Osteoblast (primary cell): ENCODE measurements at regions not wholly inside any gene's neighbourhood (a gene's known extent, or its start where the extent isn't known, plus 50 kb on each side); places are given as distances from the start of the nearest gene placed in this dataset.

Experiments used
- DNase-seq: peaks from one replicate; pipeline ENCODE4 v3.0.0; 2011; ENCODE audit warnings: low spot score, mixed read lengths; ENCODE audit not compliant: insufficient read length; ENCODE audit errors: missing footprints
- H2AFZ ChIP-seq: 2 replicates; pipeline ENCODE4 v1.6.0; 2011; ENCODE audit warnings: mild to moderate bottlenecking, low read length
- H3K27ac ChIP-seq: 2 replicates; pipeline ENCODE4 v1.5.1; 2011; ENCODE audit warnings: mild to moderate bottlenecking, low read depth, low read length, moderate library complexity
- H3K27me3 ChIP-seq: 2 replicates; pipeline ENCODE4 v1.6.0; 2012; ENCODE audit warnings: mild to moderate bottlenecking, control low read depth, inconsistent platforms, low read length, moderate library complexity; ENCODE audit not compliant: insufficient read depth
- H3K36me3 ChIP-seq: 2 replicates; pipeline ENCODE4 v1.5.1; 2011; ENCODE audit warnings: mild to moderate bottlenecking, low read length, control low read depth, moderate library complexity; ENCODE audit not compliant: insufficient read depth
- H3K4me1 ChIP-seq: 2 replicates; pipeline ENCODE4 v1.5.1; 2011; ENCODE audit warnings: mild to moderate bottlenecking, low read length, control low read depth, moderate library complexity; ENCODE audit not compliant: insufficient read depth
- H3K4me2 ChIP-seq: 2 replicates; pipeline ENCODE4 v1.6.0; 2011; ENCODE audit warnings: mild to moderate bottlenecking, low read length; ENCODE audit not compliant: insufficient read depth
- H3K4me3 ChIP-seq: fragments of 200-600 bp; sonication (generic); 3 replicates; pipeline ENCODE4 v1.5.1; 2012; ENCODE audit warnings: mild to moderate bottlenecking, low read length, inconsistent platforms; ENCODE audit not compliant: insufficient read depth
- H3K79me2 ChIP-seq: 2 replicates; pipeline ENCODE4 v1.6.0; 2012; ENCODE audit warnings: mild to moderate bottlenecking, low read length, control low read depth, inconsistent platforms; ENCODE audit not compliant: insufficient read depth
- H3K9me3 ChIP-seq: 2 replicates; pipeline ENCODE4 v1.5.1; 2011; ENCODE audit warnings: low read depth, low read length, control low read depth
- H4K20me1 ChIP-seq: 2 replicates; pipeline ENCODE4 v1.6.0; 2012; ENCODE audit warnings: mild to moderate bottlenecking, low read length, control low read depth; ENCODE audit not compliant: insufficient read depth
- TF ChIP-seq, protein P1 (sequence below): IDR thresholded peaks from 2 replicates; pipeline ENCODE4 v1.5.1; 2011; ENCODE audit warnings: mild to moderate bottlenecking, low read depth, low read length, moderate library complexity; ENCODE audit errors: extremely low read depth

- TF ChIP-seq, protein P1, sequence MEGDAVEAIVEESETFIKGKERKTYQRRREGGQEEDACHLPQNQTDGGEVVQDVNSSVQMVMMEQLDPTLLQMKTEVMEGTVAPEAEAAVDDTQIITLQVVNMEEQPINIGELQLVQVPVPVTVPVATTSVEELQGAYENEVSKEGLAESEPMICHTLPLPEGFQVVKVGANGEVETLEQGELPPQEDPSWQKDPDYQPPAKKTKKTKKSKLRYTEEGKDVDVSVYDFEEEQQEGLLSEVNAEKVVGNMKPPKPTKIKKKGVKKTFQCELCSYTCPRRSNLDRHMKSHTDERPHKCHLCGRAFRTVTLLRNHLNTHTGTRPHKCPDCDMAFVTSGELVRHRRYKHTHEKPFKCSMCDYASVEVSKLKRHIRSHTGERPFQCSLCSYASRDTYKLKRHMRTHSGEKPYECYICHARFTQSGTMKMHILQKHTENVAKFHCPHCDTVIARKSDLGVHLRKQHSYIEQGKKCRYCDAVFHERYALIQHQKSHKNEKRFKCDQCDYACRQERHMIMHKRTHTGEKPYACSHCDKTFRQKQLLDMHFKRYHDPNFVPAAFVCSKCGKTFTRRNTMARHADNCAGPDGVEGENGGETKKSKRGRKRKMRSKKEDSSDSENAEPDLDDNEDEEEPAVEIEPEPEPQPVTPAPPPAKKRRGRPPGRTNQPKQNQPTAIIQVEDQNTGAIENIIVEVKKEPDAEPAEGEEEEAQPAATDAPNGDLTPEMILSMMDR: no peak
- H3K4me3 ChIP-seq: no peak overlapping the region
- no peaks in the 10 kb centered on the region for H4K20me1 ChIP-seq
- no peak for DNase-seq
- H3K9me3 ChIP-seq: no peaks in the 10 kb centered on the region
- H3K79me2 ChIP-seq: no peaks in the 10 kb centered on the region
- no peak overlapping the region for H3K4me2 ChIP-seq
- no peaks in the 10 kb centered on the region for H3K36me3 ChIP-seq
- no peak overlapping the region for H2AFZ ChIP-seq
- no peaks in the 10 kb centered on the region for H3K27me3 ChIP-seq
- H3K4me1 ChIP-seq: no peaks in the 10 kb centered on the region
- H3K27ac ChIP-seq: no peak overlapping the region
Observed at GRCh38 chr7:25930492-25931048, 221.4 kb upstream of the NFE2L3 start.

DNA sequence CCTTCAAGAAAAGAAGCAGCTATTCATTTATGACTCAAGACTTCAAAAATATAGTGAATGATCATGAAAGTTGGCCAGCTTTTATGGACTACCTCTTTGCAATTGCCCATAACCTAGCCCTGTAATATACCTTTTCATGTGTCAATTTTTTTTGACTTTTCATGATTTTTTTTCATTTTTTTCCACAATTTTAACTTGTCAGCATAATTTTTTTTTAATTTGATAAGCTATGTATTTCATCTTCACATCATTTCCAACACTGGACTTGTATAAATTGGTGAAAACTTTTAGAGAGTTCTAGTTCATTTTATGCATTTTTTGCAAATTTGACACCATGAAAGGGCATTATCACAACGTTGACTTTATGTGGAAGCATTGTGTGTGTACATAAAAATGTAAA lies 220.8 kb upstream of the NFE2L3 start:
- Histone ChIP-seq H3K79me2 (no peaks in the 10 kb centered on the region), H4K20me1 (no peaks in the 10 kb centered on the region), H3K9me3 (no peaks in the 10 kb centered on the region), H3K27ac (no peak overlapping the region), H3K4me3 (no peak overlapping the region), H3K36me3 (no peaks in the 10 kb centered on the region), H3K4me2 (no peak overlapping the region), H3K4me1 (no peaks in the 10 kb centered on the region), H2AFZ (no peak overlapping the region), H3K27me3 (no peaks in the 10 kb centered on the region)
- TF ChIP-seq, protein P1: no peak
- DNase-seq: no peak

DNA sequence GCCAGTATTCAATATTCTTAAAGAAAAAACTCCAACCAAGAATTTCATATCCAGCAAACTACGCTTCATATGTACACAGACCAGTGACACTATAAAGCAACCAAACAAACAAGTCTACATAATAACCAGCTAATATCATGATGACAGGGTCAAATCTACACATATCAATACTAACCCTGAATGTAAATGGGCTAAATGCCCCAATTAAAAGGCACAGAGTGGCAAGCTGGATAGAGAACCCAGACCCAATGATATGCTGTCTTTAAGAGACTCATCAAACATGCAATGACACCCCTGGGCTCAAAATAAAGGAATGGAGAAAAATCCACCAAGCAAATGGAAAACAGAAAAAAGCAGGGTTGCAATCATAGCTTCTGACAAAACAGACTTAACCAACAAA lies 218.1 kb upstream of the NFE2L3 start:
- H2AFZ ChIP-seq: no peak overlapping the region
- H3K4me1 ChIP-seq: no peaks in the 10 kb centered on the region
- no peak overlapping the region for H3K4me2 ChIP-seq
- no peak overlapping the region for H3K4me3 ChIP-seq
- no peaks in the 10 kb centered on the region for H3K9me3 ChIP-seq
- no peaks in the 10 kb centered on the region for H3K79me2 ChIP-seq
- no peak overlapping the region for H3K27ac ChIP-seq
- no peaks in the 10 kb centered on the region for H3K27me3 ChIP-seq
- TF ChIP-seq, protein P1: no peak
- H3K36me3 ChIP-seq: no peaks in the 10 kb centered on the region
- H4K20me1 ChIP-seq: no peaks in the 10 kb centered on the region
- no peak for DNase-seq

GRCh38 chr7:25940086-25940906 lies 211.7 kb upstream of the NFE2L3 start:
- no peaks in the 10 kb centered on the region for H3K36me3 ChIP-seq
- H3K9me3 ChIP-seq: no peaks in the 10 kb centered on the region
- DNase-seq: no peak
- H3K4me1 ChIP-seq: no peaks in the 10 kb centered on the region
- H3K27ac ChIP-seq: no peak overlapping the region
- no peaks in the 10 kb centered on the region for H3K27me3 ChIP-seq
- TF ChIP-seq, protein P1: no peak
- H3K79me2 ChIP-seq: no peaks in the 10 kb centered on the region
- H3K4me2 ChIP-seq: no peak overlapping the region
- H2AFZ ChIP-seq: no peak overlapping the region
- H4K20me1 ChIP-seq: no peaks in the 10 kb centered on the region
- no peak overlapping the region for H3K4me3 ChIP-seq
